KMS-11 (cell line): ENCODE measurements at regions not wholly inside any gene's neighbourhood (a gene's known extent, or its start where the extent isn't known, plus 50 kb on each side); places are given as distances from the start of the nearest gene placed in this dataset.

Source experiments
- H2AFZ ChIP-seq: fragments of 200-600 bp; sonication (generic); 2 replicates; pipeline ENCODE4 v1.6.1; 2016; ENCODE audit warnings: antibody characterized with exemption, mixed run types, low read depth
- H3K27ac ChIP-seq: fragments of 200-600 bp; sonication (generic); 2 replicates; pipeline ENCODE4 v1.6.1; 2016; ENCODE audit warnings: mild to moderate bottlenecking, mixed run types
- H3K27me3 ChIP-seq: fragments of 200-600 bp; sonication (generic); 2 replicates; pipeline ENCODE4 v1.6.1; 2017; ENCODE audit warnings: mild to moderate bottlenecking, low read depth, mixed run types, moderate library complexity; ENCODE audit not compliant: insufficient read depth
- H3K36me3 ChIP-seq: fragments of 200-600 bp; sonication (generic); 2 replicates; pipeline ENCODE4 v1.6.1; 2017; ENCODE audit warnings: mild to moderate bottlenecking, mixed run types; ENCODE audit not compliant: insufficient read depth
- H3K4me1 ChIP-seq: fragments of 200-600 bp; sonication (generic); 2 replicates; pipeline ENCODE4 v1.6.1; 2016; ENCODE audit warnings: mild to moderate bottlenecking, low read depth, mixed run types; ENCODE audit not compliant: poor library complexity, severe bottlenecking
- H3K4me2 ChIP-seq: fragments of 200-600 bp; sonication (generic); 2 replicates; pipeline ENCODE4 v1.7.0; 2016; ENCODE audit warnings: mild to moderate bottlenecking, mixed run types
- H3K4me3 ChIP-seq: fragments of 200-600 bp; sonication (generic); IDR thresholded peaks from 2 replicates; pipeline ENCODE4 v1.6.1; 2017; ENCODE audit warnings: low read depth, low read length, mixed read lengths; ENCODE audit not compliant: insufficient read depth
- H3K79me2 ChIP-seq: fragments of 200-600 bp; sonication (generic); 2 replicates; pipeline ENCODE4 v1.6.1; 2016; ENCODE audit warnings: low read depth, mixed run types; ENCODE audit not compliant: insufficient read depth
- H3K9ac ChIP-seq: fragments of 200-600 bp; sonication (generic); 2 replicates; pipeline ENCODE4 v1.6.1; 2016; ENCODE audit warnings: mild to moderate bottlenecking, mixed run types
- H4K20me1 ChIP-seq: fragments of 200-600 bp; sonication (generic); 2 replicates; pipeline ENCODE4 v1.6.1; 2016; ENCODE audit warnings: mild to moderate bottlenecking, mixed run types; ENCODE audit not compliant: insufficient read depth
- CTCF ChIP-seq: fragments of 200-600 bp; sonication (generic); conservative IDR thresholded peaks from 2 replicates; pipeline ENCODE4 v1.6.1; 2017; ENCODE audit warnings: low read depth, mild to moderate bottlenecking, antibody characterized with exemption, low read length, moderate library complexity, mixed read lengths

GRCh38 chr6:93120154-93120742, 299.1 kb downstream of the EPHA7 start:
- Histone ChIP-seq H3K79me2 (no peaks in the 10 kb centered on the region), H3K36me3 (no peaks in the 10 kb centered on the region), H4K20me1 (no peaks in the 10 kb centered on the region), H3K4me2 (no peak overlapping the region), H3K4me3 (no peak overlapping the region), H3K27ac (no peak overlapping the region), H3K9ac (no peak overlapping the region), H3K4me1 (no peaks in the 10 kb centered on the region), H3K27me3 (no peaks in the 10 kb centered on the region), H2AFZ (no peak overlapping the region)
- no peak for TF ChIP-seq CTCF

- H3K36me3 ChIP-seq, result no peaks in the 10 kb centered on the region
- H3K4me2 ChIP-seq, result no peak overlapping the region
- no peak overlapping the region for H3K4me3 ChIP-seq
- no peak overlapping the region for H2AFZ ChIP-seq
- H3K9ac ChIP-seq, result no peak overlapping the region
- H4K20me1 ChIP-seq, result no peaks in the 10 kb centered on the region
- H3K79me2 ChIP-seq, result no peaks in the 10 kb centered on the region
- no peak overlapping the region for H3K27ac ChIP-seq
- no peaks in the 10 kb centered on the region for H3K27me3 ChIP-seq
- no peak for TF ChIP-seq CTCF
- H3K4me1 ChIP-seq, result no peaks in the 10 kb centered on the region
Measured at GRCh38 chr6:93105907-93106306, 313.5 kb downstream of the EPHA7 start.

- Histone ChIP-seq H3K36me3 (no peaks in the 10 kb centered on the region), H3K27ac (no peak overlapping the region), H3K4me3 (no peak overlapping the region), H4K20me1 (no peaks in the 10 kb centered on the region), H3K27me3 (no peaks in the 10 kb centered on the region), H3K9ac (no peak overlapping the region), H2AFZ (no peak overlapping the region), H3K79me2 (no peaks in the 10 kb centered on the region), H3K4me1 (no peaks in the 10 kb centered on the region), H3K4me2 (no peak overlapping the region)
- TF ChIP-seq CTCF, result no peak
Measured at GRCh38 chr6:93105017-93105416, 314.3 kb downstream of the EPHA7 start.

- no peak overlapping the region for H3K4me3 ChIP-seq
- H3K27ac ChIP-seq, result no peak overlapping the region
- H2AFZ ChIP-seq, result no peak overlapping the region
- no peak for TF ChIP-seq CTCF
- H3K79me2 ChIP-seq, result no peaks in the 10 kb centered on the region
- no peak overlapping the region for H3K9ac ChIP-seq
- no peaks in the 10 kb centered on the region for H3K27me3 ChIP-seq
- no peaks in the 10 kb centered on the region for H4K20me1 ChIP-seq
- no peak overlapping the region for H3K4me2 ChIP-seq
- H3K36me3 ChIP-seq, result no peaks in the 10 kb centered on the region
- no peaks in the 10 kb centered on the region for H3K4me1 ChIP-seq
Measured at GRCh38 chr6:93104195-93104817, 315.1 kb downstream of the EPHA7 start.
